Immature natural killer cell (primary cell): ENCODE measurements at regions not wholly inside any gene's neighbourhood (a gene's known extent, or its start where the extent isn't known, plus 50 kb on each side); places are given as distances from the start of the nearest gene placed in this dataset.
"Not testable (repeated sequence)": the region's sequence is repeated elsewhere in the genome, so short reads cannot be mapped to it uniquely, and the experiment has no call there.

Experiments used
- DNase-seq, 3 donors: peaks; one replicate each; pipeline ENCODE4 v3.0.0; 2022; ENCODE audit warnings: mixed read lengths in 1 of 3
- H3K27ac Mint-ChIP-seq, 6 donors: one replicate each; pipeline ENCODE4 v1.8.0; 2020; ENCODE audit warnings: mixed read lengths in 6 of 6, mild to moderate bottlenecking in 5 of 6, inconsistent platforms in 4 of 6, moderate library complexity in 3 of 6
- H3K27me3 Mint-ChIP-seq, 3 donors: one replicate each; pipeline ENCODE4 v1.8.0; 2020 to 2021; ENCODE audit warnings: low read depth in 3 of 3, mild to moderate bottlenecking in 3 of 3, mixed read lengths in 3 of 3, moderate library complexity in 3 of 3, inconsistent platforms in 1 of 3
- H3K36me3 Mint-ChIP-seq, 3 donors: one replicate each; pipeline ENCODE4 v1.8.0; 2020; ENCODE audit warnings: mixed read lengths in 3 of 3, inconsistent platforms in 2 of 3, mild to moderate bottlenecking in 2 of 3
- H3K4me1 Mint-ChIP-seq, 2 donors: one replicate each; pipeline ENCODE4 v1.8.0; 2020; ENCODE audit warnings: inconsistent platforms in 2 of 2, mild to moderate bottlenecking in 2 of 2, mixed read lengths in 2 of 2, moderate library complexity in 1 of 2
- H3K4me3 Mint-ChIP-seq, 5 donors: one replicate each; pipeline ENCODE4 v1.8.0; 2020; ENCODE audit warnings: mild to moderate bottlenecking in 5 of 5, mixed read lengths in 5 of 5, inconsistent platforms in 3 of 5, moderate library complexity in 3 of 5
- H3K9me3 Mint-ChIP-seq, 6 donors: one replicate each; pipeline ENCODE4 v1.8.0; 2020; ENCODE audit warnings: mild to moderate bottlenecking in 6 of 6, mixed read lengths in 6 of 6, inconsistent platforms in 4 of 6, moderate library complexity in 3 of 6

- H3K36me3 Mint-ChIP-seq, DNase-seq, H3K27ac Mint-ChIP-seq, H3K27me3 Mint-ChIP-seq, H3K4me3 Mint-ChIP-seq, H3K4me1 Mint-ChIP-seq: not testable (repeated sequence)
- H3K9me3 Mint-ChIP-seq: peaks cover 0 to 11% (median 6%) of the 10 kb centered on the region in 6 donors
Observed at GRCh38 chr2:61649946-61650345, 111.8 kb upstream of the XPO1 start.

DNA sequence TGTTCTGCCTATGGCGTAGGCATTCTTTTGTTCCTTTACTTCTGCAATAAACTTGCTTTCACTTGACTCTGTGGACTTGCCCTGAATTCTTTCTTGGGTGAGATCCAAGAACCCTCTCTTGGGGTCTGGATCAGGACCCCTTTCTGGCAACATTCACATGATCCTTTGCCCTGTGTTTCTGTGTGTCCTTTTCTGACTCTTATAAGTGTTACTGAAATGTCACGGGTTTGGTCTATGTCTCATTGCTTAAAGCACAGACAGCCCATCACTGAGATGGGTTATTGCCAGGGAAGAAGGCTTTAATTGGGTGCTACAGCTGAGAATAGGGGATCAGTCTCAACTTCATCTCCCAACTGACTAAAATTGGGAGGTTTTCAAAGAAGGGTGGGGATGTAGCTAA, 110.9 kb upstream of the XPO1 start:
- no peak for DNase-seq
- Mint-ChIP-seq H3K9me3 (peaks cover 0 to 11% (median 6%) of the 10 kb centered on the region in 6 donors), H3K36me3 (peaks cover 0 to 9% (median 0%) of the 10 kb centered on the region in 3 donors), H3K4me3 (no peak overlapping the region), H3K27me3 (peaks cover 2 to 5% (median 2%) of the 10 kb centered on the region in 3 donors), H3K27ac (peak overlapping the region in 2 of 6 donors; percentile 4 to 66), H3K4me1 (peaks cover 0 to 1% of the 10 kb centered on the region in 2 donors)

DNA sequence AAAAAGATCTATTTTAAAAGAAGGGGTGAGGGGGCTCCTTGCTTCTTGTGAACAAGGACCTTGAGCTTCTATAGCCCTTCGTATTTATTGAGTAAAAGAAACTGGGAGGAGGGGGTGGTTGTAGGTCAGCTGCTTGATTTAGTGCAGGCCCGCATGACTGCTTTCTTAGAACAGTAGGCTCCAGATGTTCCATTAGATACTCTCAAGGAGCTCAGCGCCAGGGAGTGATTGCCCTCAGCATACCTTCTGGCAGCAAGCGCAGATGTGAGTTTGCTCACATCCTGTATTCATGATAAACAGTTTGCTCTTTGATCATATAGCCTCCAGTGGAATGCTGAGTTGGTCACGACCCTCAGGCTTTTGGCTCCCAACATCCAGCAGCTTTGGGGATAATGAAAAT, 108.9 kb upstream of the XPO1 start:
- Mint-ChIP-seq H3K4me1 (peaks cover 0 to 1% of the 10 kb centered on the region in 2 donors), H3K27me3 (peaks cover 2 to 5% (median 2%) of the 10 kb centered on the region in 3 donors), H3K36me3 (peaks cover 0 to 9% (median 0%) of the 10 kb centered on the region in 3 donors), H3K27ac (no peak overlapping the region), H3K4me3 (no peak overlapping the region), H3K9me3 (peaks cover 0 to 11% (median 6%) of the 10 kb centered on the region in 6 donors)
- DNase-seq: no peak

- H3K27ac Mint-ChIP-seq: no peak overlapping the region
- no peak for DNase-seq
- H3K36me3 Mint-ChIP-seq: peaks cover 0 to 5% (median 0%) of the 10 kb centered on the region in 3 donors
- H3K9me3 Mint-ChIP-seq: peaks cover 0 to 11% (median 6%) of the 10 kb centered on the region in 6 donors
- no peak overlapping the region for H3K4me3 Mint-ChIP-seq
- H3K4me1 Mint-ChIP-seq: peaks cover 0 to under 1% of the 10 kb centered on the region in 2 donors
- peaks cover 2 to 5% (median 2%) of the 10 kb centered on the region in 3 donors for H3K27me3 Mint-ChIP-seq
Observed at GRCh38 chr2:61645911-61646310, 107.8 kb upstream of the XPO1 start.

- H3K27ac Mint-ChIP-seq, H3K4me3 Mint-ChIP-seq, H3K27me3 Mint-ChIP-seq, H3K4me1 Mint-ChIP-seq, DNase-seq, H3K36me3 Mint-ChIP-seq: not testable (repeated sequence)
- H3K9me3 Mint-ChIP-seq: peaks cover 0 to 11% (median 4%) of the 10 kb centered on the region in 6 donors
Observed at GRCh38 chr2:61643153-61643552, 105.0 kb upstream of the XPO1 start.

GRCh38 chr2:61640406-61640805, 102.2 kb upstream of the XPO1 start:
- H3K27ac Mint-ChIP-seq: no peak overlapping the region
- no peaks in the 10 kb centered on the region for H3K4me1 Mint-ChIP-seq
- no peaks in the 10 kb centered on the region for H3K36me3 Mint-ChIP-seq

GRCh38 chr2:61639721-61640120, 101.6 kb upstream of the XPO1 start:
- DNase-seq: no peak
- peaks cover 0 to 1% (median 0%) of the 10 kb centered on the region in 6 donors for H3K9me3 Mint-ChIP-seq
- no peak overlapping the region for H3K4me3 Mint-ChIP-seq
- H3K27ac Mint-ChIP-seq: no peak overlapping the region
- H3K27me3 Mint-ChIP-seq: no peaks in the 10 kb centered on the region
- no peaks in the 10 kb centered on the region for H3K4me1 Mint-ChIP-seq
- H3K36me3 Mint-ChIP-seq: no peaks in the 10 kb centered on the region

More at GRCh38 chr2:61640406-61640805, 102.2 kb upstream of the XPO1 start:
- H3K27me3 Mint-ChIP-seq: no peaks in the 10 kb centered on the region
- no peak for DNase-seq
- H3K4me3 Mint-ChIP-seq: no peak overlapping the region
- peaks cover 0 to 1% (median 0%) of the 10 kb centered on the region in 6 donors for H3K9me3 Mint-ChIP-seq

DNA sequence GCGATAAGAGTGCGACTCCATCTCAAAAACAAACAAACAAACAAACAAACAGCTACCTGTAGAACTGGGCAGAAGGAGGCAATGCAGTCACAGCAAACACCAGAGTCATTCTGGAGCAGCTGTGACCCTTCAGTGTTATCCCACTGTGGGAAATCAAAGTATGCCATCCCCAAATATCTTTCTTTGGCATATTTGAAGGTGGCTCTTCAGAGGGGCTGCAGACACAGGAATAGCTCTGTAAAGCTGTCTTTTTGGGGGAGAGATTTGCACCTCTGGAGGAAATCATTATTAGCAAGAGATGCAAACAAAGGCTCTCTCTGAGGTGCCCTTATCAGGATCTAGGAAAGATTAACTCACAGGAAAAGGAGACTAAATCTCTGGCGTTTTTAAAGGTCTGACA, 98.5 kb upstream of the XPO1 start:
- Mint-ChIP-seq H3K36me3 (no peaks in the 10 kb centered on the region), H3K4me1 (no peaks in the 10 kb centered on the region), H3K4me3 (no peak overlapping the region), H3K27ac (no peak overlapping the region), H3K27me3 (no peaks in the 10 kb centered on the region), H3K9me3 (no peaks in the 10 kb centered on the region)
- no peak for DNase-seq

GRCh38 chr2:61634512-61634911, 96.4 kb upstream of the XPO1 start:
- Mint-ChIP-seq H3K27ac (no peak overlapping the region), H3K4me3 (no peak overlapping the region)

GRCh38 chr2:61633250-61633649, 95.1 kb upstream of the XPO1 start:
- no peak for DNase-seq
- no peaks in the 10 kb centered on the region for H3K9me3 Mint-ChIP-seq
- H3K4me1 Mint-ChIP-seq: no peaks in the 10 kb centered on the region
- H3K27me3 Mint-ChIP-seq: peaks cover 0 to 2% (median 0%) of the 10 kb centered on the region in 3 donors
- no peak overlapping the region for H3K4me3 Mint-ChIP-seq
- H3K27ac Mint-ChIP-seq: no peak overlapping the region
- H3K36me3 Mint-ChIP-seq: no peaks in the 10 kb centered on the region

More at GRCh38 chr2:61634512-61634911, 96.4 kb upstream of the XPO1 start:
- DNase-seq: no peak
- Mint-ChIP-seq H3K27me3 (no peaks in the 10 kb centered on the region), H3K9me3 (no peaks in the 10 kb centered on the region), H3K36me3 (no peaks in the 10 kb centered on the region), H3K4me1 (no peaks in the 10 kb centered on the region)

DNA sequence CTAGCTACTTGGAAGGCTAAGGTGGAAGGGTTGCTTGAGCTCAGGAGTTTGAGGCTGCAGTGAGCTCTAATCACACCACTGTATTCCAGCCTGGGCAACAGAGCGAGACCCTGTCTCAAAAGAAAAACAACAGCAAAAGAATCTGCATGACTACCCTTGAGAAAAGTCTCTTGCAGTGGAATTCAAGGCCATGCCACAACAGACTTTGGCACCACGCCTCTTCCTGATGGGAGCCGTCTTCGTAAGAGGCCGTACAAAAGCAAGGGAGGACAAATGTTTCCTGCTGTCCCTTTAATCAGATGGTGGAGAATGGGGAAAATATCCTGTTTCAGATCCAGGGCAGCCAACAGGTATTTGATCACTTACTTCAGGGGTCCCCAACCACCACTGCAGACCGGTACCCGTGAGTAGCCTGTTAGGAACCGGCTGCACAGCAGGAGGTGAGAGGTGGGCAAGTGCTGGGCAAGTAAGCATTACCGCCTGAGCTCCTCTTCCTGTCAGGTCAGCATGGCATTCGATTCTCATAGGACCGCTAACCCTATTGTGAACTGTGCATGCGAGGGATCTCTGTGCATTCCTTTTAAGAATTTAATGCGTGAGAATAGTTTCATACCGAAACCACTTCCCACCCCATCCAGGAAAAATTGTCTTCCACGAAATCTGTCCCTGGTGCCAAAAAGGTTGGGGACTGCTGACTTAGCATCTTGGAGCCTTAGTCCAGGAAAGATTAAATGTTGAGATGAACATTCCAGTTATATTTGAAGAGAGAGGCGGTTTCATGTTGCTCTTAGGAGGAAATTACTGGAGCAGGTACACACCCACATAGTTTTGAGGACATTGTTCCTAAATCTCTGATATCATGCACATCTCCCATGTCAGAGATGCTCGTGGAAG, 94.4 kb upstream of the XPO1 start:
- no peak for DNase-seq
- H3K36me3 Mint-ChIP-seq: no peaks in the 10 kb centered on the region
- H3K4me3 Mint-ChIP-seq: no peak overlapping the region
- peaks cover 0 to 2% (median 0%) of the 10 kb centered on the region in 3 donors for H3K27me3 Mint-ChIP-seq
- H3K9me3 Mint-ChIP-seq: no peaks in the 10 kb centered on the region
- H3K27ac Mint-ChIP-seq: no peak overlapping the region
- no peaks in the 10 kb centered on the region for H3K4me1 Mint-ChIP-seq

DNA sequence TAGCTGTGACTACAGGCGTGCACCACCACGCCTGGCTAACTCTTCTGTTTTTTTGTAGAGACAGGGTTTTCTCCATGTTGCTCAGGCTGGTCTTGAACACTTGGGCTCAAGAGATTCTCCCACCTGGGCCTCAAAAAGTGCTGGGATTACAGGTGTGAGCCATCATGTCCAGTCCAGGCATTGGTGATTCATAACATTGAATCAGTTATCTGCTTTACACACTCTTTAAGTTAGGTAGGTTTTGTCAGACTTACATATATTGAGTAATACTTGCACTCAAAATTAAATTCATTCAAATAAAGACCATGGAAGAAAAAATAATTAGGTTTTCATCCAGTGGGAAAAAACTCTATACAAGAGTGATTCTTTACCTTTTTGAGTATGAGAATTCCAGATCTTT, 93.2 kb upstream of the XPO1 start:
- H3K9me3 Mint-ChIP-seq: no peaks in the 10 kb centered on the region
- no peak overlapping the region for H3K4me3 Mint-ChIP-seq
- DNase-seq: no peak
- H3K36me3 Mint-ChIP-seq: no peaks in the 10 kb centered on the region
- H3K27ac Mint-ChIP-seq: no peak overlapping the region
- no peaks in the 10 kb centered on the region for H3K4me1 Mint-ChIP-seq
- peaks cover 0 to 2% (median 2%) of the 10 kb centered on the region in 3 donors for H3K27me3 Mint-ChIP-seq

GRCh38 chr2:61626827-61627226, 88.7 kb upstream of the XPO1 start:
- no peaks in the 10 kb centered on the region for H3K36me3 Mint-ChIP-seq
- H3K4me1 Mint-ChIP-seq: no peaks in the 10 kb centered on the region
- H3K4me3 Mint-ChIP-seq: no peak overlapping the region
- no peaks in the 10 kb centered on the region for H3K9me3 Mint-ChIP-seq
- no peak overlapping the region for H3K27ac Mint-ChIP-seq
- DNase-seq: no peak
- peaks cover 1 to 4% (median 2%) of the 10 kb centered on the region in 3 donors for H3K27me3 Mint-ChIP-seq

GRCh38 chr2:61623747-61624146, 85.6 kb upstream of the XPO1 start:
- DNase-seq: no peak
- Mint-ChIP-seq H3K27me3 (peaks cover 1 to 5% (median 3%) of the 10 kb centered on the region in 3 donors), H3K4me3 (no peak overlapping the region), H3K9me3 (no peaks in the 10 kb centered on the region), H3K27ac (no peak overlapping the region), H3K36me3 (no peaks in the 10 kb centered on the region), H3K4me1 (no peaks in the 10 kb centered on the region)
